NCI-H146 treated with DMSO at 0.1 percent for 48 hours (cell line): ENCODE measurements at regions not wholly inside any gene's neighbourhood (a gene's known extent, or its start where the extent isn't known, plus 50 kb on each side); places are given as distances from the start of the nearest gene placed in this dataset.
"Not testable (repeated sequence)": the region's sequence is repeated elsewhere in the genome, so short reads cannot be mapped to it uniquely, and the experiment has no call there.

ENCODE experiments used
- DNase-seq: peaks from one replicate; lab custom pipeline; 2025; ENCODE audit not compliant: unreplicated experiment; lab: John Stamatoyannopoulos, UW

- DNase-seq = no peak
These were observed 488.0 kb downstream of the BCKDHB start for GRCh38 chr6:80594461-80594860.

DNA sequence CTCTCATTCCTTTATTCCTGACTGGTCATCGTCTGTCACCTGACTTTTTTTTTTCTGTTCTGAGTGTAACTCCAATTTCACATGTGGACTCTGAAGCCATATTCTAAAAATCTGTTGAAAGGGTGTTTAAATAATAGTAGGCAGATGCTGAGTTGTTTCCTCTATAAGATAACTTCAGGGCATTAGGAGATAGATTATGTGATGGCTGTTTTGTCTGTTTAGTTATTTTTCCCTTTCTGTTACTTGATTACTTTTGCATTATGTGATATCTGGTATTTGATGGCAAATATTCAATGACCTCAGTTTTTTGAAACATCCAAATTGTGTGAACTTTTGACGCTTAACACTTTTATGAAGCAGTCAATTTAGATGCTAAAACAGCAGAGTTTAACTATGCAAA, 486.0 kb downstream of the BCKDHB start:
- no peak for DNase-seq

- no peak for DNase-seq
These were observed 479.8 kb downstream of the BCKDHB start for GRCh38 chr6:80586242-80586641.

DNA sequence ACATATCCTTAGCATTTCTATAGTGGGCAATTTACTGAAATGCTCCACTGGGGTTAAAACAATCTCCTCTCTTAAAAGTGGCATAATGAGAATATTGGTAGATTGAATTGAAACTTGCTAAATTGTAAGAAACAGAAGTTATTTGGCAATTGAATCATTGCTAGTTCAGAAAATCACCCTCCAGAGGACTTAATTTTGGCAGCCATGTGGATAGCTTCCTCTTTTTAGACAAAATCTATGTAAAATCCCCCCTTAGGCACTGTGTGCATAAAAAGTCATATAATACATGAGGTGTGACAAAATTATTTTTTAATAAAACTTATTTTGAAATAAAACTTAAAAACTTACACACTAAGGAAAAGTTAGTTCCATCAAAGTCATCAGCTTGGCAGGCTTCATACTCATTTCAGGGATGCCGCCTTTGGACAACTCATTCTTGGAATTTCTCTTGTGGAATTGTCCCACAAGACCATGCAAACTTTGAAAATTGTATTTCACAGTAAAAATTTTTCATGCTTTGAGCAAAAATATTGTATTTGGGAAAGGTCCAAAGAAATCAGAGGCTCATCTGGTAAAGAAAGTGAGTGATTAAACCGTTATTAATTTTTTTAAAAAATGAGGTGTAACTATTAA, 473.0 kb downstream of the BCKDHB start:
- no peak for DNase-seq

DNA sequence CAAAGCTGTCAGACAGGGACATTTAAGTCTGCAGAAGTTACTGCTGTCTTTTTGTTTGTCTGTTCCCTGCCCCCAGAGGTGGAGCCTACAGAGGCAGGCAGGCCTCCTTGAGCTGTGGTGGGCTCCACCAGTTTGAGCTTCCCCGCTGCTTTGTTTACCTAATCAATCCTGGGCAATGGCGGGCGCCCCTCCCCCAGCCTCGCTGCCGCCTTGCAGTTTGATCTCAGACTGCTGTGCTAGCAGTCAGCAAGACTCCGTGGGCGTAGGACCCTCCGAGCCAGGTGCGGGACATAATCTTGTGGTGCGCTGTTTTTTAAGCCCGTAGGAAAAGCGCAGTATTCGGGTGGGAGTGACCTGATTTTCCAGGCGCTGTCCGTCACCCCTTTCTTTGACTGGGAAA, 466.8 kb downstream of the BCKDHB start:
- not testable (repeated sequence) for DNase-seq

- DNase-seq = no peak
These were observed 459.9 kb downstream of the BCKDHB start for GRCh38 chr6:80566361-80566760.

GRCh38 chr6:80553071-80553740, 446.7 kb downstream of the BCKDHB start:
- no peak for DNase-seq

DNA sequence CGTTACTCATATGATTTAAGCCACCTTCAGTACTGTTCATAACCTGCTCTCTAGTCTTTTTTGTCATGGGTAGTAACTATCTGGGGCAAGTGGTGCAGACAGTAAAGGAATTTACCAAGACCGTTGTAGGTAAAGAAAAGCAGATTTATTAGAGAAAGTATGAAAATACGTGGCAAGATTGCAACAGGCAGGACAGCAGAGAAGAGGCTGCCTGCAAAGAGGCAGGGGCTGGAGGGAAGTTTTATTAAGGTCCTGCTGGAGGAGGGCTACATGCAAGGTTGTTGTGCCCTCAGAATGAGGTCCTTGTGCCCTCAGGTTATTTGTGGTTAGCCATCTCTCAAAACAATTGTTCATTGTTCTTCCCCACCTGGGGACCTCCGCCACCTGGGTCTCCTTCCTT, 444.3 kb downstream of the BCKDHB start:
- DNase-seq = no peak

DNA sequence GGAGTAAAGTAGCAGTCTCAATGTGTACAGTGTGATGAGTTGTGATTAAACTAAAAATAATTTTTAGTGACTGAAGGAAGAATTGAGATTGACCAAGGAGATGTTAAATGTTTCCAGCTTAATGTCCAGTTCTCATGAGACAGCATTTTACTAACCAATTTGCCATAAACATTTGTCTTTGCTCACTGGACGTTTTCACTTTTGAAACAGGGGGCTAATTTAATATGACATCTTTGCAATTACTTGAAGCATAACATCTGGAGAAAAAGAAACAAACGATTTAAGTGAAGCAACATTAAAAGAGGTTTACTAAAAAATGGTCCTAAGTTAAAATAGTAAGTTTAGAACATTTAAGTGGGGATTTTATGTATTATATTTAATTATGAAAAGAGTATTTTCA, 443.8 kb downstream of the BCKDHB start:
- DNase-seq = no peak

DNA sequence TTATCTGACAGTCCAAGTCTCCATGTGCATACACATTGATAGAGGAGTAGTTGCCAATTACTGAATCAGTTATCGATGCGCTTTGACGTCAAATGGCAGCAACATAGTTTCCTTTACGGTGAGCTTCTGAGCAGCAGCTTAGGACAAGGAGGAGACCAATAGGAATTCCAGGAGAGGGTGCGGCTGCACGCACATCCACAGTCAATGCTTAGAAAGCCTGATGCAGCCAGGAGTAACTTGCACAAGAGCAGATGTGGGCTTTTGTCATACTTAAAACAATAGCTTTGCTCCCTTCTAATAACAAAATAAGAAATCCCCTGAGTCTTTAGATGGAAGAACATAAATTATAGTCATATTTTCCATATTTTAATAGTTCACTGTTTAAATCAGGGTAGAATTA, 442.1 kb downstream of the BCKDHB start:
- DNase-seq = no peak

DNA sequence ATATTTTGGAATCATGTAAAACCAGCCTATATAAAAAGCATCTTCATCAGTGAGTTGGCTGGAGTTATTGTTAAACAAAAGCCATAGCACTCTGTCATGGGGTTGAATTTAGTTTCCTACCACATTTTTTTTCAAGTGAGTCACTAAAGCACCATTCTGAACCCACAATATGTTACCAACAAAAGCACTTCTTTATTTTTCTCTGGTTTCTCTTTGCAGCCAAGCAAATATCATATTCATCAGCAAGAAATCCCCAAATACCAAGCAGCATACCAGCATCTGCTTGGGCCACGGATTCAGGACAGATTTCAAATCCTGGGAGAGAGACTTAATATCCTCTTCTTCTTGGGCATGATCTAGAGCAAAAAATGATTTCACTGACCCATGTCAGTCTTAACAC, 441.4 kb downstream of the BCKDHB start:
- DNase-seq = no peak

GRCh38 chr6:80544976-80545722, 438.7 kb downstream of the BCKDHB start:
- no peak for DNase-seq

DNA sequence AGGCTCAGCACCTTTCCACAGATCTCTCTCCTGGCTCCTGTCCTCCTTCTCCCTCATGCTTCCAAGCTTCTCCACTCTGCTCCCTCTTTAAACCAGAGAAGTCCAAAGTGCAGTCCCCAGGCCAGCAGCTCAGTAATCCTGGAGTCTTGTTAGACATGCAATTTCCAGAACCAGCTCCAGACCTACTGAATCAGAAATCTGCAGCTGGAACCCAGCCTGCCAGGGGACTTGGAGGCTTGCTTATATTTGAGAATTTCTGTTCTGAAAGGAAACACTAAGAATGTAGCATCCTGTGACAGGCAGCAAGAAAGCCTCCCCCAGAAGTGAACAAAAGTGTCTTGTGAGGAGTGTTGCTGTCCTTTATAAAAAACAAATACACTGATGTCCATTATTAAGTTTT, 438.1 kb downstream of the BCKDHB start:
- no peak for DNase-seq

- DNase-seq = no peak
These were observed 437.2 kb downstream of the BCKDHB start for GRCh38 chr6:80543598-80544222.

DNA sequence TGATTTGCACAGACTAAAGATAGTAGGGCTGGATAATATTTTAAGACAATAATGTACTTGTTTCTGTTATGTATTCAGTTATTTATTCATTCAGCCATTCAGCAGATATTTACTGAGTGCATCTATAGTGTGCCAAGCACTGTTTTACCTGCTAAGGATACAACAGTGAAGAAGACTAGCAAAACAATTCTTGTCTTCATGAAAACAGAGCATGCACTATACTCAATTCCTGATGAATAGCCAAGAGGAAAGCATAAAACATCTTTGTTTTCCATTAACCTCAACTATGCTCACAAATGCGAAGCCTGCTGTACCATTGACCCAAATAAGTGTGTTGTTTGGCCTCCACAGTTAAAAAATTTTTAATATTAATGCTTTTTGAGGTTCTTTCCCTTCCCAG, 436.7 kb downstream of the BCKDHB start:
- no peak for DNase-seq

- DNase-seq = no peak
These were observed 435.4 kb downstream of the BCKDHB start for GRCh38 chr6:80541886-80542285.

GRCh38 chr6:80541181-80541580, 434.7 kb downstream of the BCKDHB start:
- no peak for DNase-seq

GRCh38 chr6:80540700-80541099, 434.2 kb downstream of the BCKDHB start:
- DNase-seq = no peak

GRCh38 chr6:80537118-80537972, 430.9 kb downstream of the BCKDHB start:
- DNase-seq = no peak

DNA sequence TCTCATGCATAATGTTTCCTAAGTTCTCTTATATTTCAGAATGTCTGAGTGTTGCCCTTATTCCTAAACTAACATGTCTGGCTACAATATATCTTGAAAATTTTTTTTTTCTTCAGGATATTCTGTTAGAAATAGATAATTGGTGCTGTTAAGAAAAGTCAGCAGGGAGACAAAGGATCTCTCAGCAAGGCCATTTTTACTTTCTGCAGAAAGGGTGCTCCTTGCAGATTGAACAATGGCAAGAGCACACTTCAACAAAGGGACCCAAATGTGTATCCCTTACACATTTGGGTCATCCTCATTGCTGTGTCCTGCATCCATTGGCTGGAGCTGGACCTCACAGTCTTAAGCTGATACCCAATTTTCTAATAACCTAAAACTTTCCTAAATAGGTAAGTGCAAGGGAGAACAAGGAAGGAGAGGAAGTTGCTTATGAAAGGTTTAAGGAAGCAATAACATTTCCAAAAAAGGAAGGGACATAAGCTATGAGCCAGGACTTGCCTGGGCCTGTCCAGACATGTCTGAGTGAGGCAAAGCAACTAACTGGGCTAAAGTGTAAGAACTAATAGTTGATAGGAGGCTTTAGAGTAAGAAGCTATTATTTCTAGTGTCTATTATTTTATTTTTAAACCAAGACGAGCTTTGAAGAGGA, 429.6 kb downstream of the BCKDHB start:
- DNase-seq = no peak
